HG02938 (cell line): ENCODE measurements at regions not wholly inside any gene's neighbourhood (a gene's known extent, or its start where the extent isn't known, plus 50 kb on each side); places are given as distances from the start of the nearest gene placed in this dataset.

Experiments
- ATAC-seq: cut with Tn5 transposase; IDR thresholded peaks from one replicate; pipeline ENCODE4 v1.9.1; 2021; ENCODE audit warnings: mild to moderate bottlenecking, moderate library complexity; ENCODE audit not compliant: unreplicated experiment

- ATAC-seq: no peak
Observed at GRCh38 chr4:117783716-117784115, 250.6 kb upstream of the NDST3 start.

GRCh38 chr4:117784266-117784665, 250.0 kb upstream of the NDST3 start:
- no peak for ATAC-seq

GRCh38 chr4:117786566-117786965, 247.7 kb upstream of the NDST3 start:
- no peak for ATAC-seq

GRCh38 chr4:117793845-117794480, 240.3 kb upstream of the NDST3 start:
- ATAC-seq: no peak

GRCh38 chr4:117796677-117797076, 237.6 kb upstream of the NDST3 start:
- no peak for ATAC-seq

- no peak for ATAC-seq
Observed at GRCh38 chr4:117800636-117801035, 233.7 kb upstream of the NDST3 start.

- ATAC-seq: no peak
Observed at GRCh38 chr4:117801756-117802155, 232.5 kb upstream of the NDST3 start.

- ATAC-seq: no peak
Observed at GRCh38 chr4:117811731-117812130, 222.6 kb upstream of the NDST3 start.

- no peak for ATAC-seq
Observed at GRCh38 chr4:117814277-117815246, 219.7 kb upstream of the NDST3 start.

GRCh38 chr4:117817301-117817700, 217.0 kb upstream of the NDST3 start:
- no peak for ATAC-seq

GRCh38 chr4:117821834-117822233, 212.5 kb upstream of the NDST3 start:
- no peak for ATAC-seq

- no peak for ATAC-seq
Observed at GRCh38 chr4:117823388-117823787, 210.9 kb upstream of the NDST3 start.

- no peak for ATAC-seq
Observed at GRCh38 chr4:117825600-117825999, 208.7 kb upstream of the NDST3 start.

GRCh38 chr4:117831060-117831683, 203.1 kb upstream of the NDST3 start:
- ATAC-seq: no peak

GRCh38 chr4:117835566-117835965, 198.7 kb upstream of the NDST3 start:
- ATAC-seq: no peak

GRCh38 chr4:117844594-117844993, 189.7 kb upstream of the NDST3 start:
- ATAC-seq: no peak

GRCh38 chr4:117845270-117845669, 189.0 kb upstream of the NDST3 start:
- no peak for ATAC-seq

GRCh38 chr4:117847849-117848248, 186.4 kb upstream of the NDST3 start:
- ATAC-seq: no peak

GRCh38 chr4:117868201-117868600, 166.1 kb upstream of the NDST3 start:
- ATAC-seq: no peak

GRCh38 chr4:117873779-117874178, 160.5 kb upstream of the NDST3 start:
- ATAC-seq: no peak

GRCh38 chr4:117874216-117874615, 160.1 kb upstream of the NDST3 start:
- ATAC-seq: no peak

- no peak for ATAC-seq
Observed at GRCh38 chr4:117889978-117890377, 144.3 kb upstream of the NDST3 start.
